Endothelial cell (in vitro differentiated cells): ENCODE measurements at regions not wholly inside any gene's neighbourhood (a gene's known extent, or its start where the extent isn't known, plus 50 kb on each side); places are given as distances from the start of the nearest gene placed in this dataset.

ENCODE experiments used
- DNase-seq: peaks from one replicate; pipeline ENCODE4 v3.0.0; 2021; ENCODE audit warnings: low spot score
- H3K27ac Mint-ChIP-seq: one replicate; pipeline ENCODE4 v1.8.0; 2021; ENCODE audit warnings: mixed read lengths, inconsistent platforms; ENCODE audit not compliant: unreplicated experiment
- H3K27me3 Mint-ChIP-seq: one replicate; pipeline ENCODE4 v1.8.0; 2021; ENCODE audit warnings: mild to moderate bottlenecking, moderate library complexity, mixed read lengths, inconsistent platforms; ENCODE audit not compliant: unreplicated experiment
- H3K36me3 Mint-ChIP-seq: one replicate; pipeline ENCODE4 v1.8.0; 2021; ENCODE audit warnings: mild to moderate bottlenecking, low read depth, mixed read lengths, inconsistent platforms; ENCODE audit not compliant: unreplicated experiment
- H3K4me1 Mint-ChIP-seq: one replicate; pipeline ENCODE4 v1.8.0; 2021; ENCODE audit warnings: mild to moderate bottlenecking, mixed read lengths, inconsistent platforms; ENCODE audit not compliant: unreplicated experiment
- H3K4me3 Mint-ChIP-seq: one replicate; pipeline ENCODE4 v1.8.0; 2021; ENCODE audit warnings: mild to moderate bottlenecking, mixed read lengths, inconsistent platforms; ENCODE audit not compliant: unreplicated experiment
- H3K9me3 Mint-ChIP-seq: one replicate; pipeline ENCODE4 v1.8.0; 2021; ENCODE audit warnings: mixed read lengths, inconsistent platforms; ENCODE audit not compliant: unreplicated experiment
- TF ChIP-seq, protein P1 (sequence below): fragments of 200-600 bp; sonication (generic); IDR thresholded peaks from one replicate; pipeline ENCODE4 v1.5.0; 2021; ENCODE audit warnings: antibody characterized with exemption; ENCODE audit not compliant: unreplicated experiment

GRCh38 chr1:198447468-198447867 lies 93.0 kb downstream of the ATP6V1G3 start:
- TF ChIP-seq, protein P1, sequence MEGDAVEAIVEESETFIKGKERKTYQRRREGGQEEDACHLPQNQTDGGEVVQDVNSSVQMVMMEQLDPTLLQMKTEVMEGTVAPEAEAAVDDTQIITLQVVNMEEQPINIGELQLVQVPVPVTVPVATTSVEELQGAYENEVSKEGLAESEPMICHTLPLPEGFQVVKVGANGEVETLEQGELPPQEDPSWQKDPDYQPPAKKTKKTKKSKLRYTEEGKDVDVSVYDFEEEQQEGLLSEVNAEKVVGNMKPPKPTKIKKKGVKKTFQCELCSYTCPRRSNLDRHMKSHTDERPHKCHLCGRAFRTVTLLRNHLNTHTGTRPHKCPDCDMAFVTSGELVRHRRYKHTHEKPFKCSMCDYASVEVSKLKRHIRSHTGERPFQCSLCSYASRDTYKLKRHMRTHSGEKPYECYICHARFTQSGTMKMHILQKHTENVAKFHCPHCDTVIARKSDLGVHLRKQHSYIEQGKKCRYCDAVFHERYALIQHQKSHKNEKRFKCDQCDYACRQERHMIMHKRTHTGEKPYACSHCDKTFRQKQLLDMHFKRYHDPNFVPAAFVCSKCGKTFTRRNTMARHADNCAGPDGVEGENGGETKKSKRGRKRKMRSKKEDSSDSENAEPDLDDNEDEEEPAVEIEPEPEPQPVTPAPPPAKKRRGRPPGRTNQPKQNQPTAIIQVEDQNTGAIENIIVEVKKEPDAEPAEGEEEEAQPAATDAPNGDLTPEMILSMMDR, result no peak
- H3K27ac Mint-ChIP-seq, result no peak overlapping the region
- no peaks in the 10 kb centered on the region for H3K9me3 Mint-ChIP-seq
- H3K27me3 Mint-ChIP-seq, result peaks cover 2% of the 10 kb centered on the region
- H3K4me1 Mint-ChIP-seq, result peaks cover 3% of the 10 kb centered on the region
- DNase-seq, result no peak
- no peaks in the 10 kb centered on the region for H3K36me3 Mint-ChIP-seq
- H3K4me3 Mint-ChIP-seq, result no peak overlapping the region

DNA sequence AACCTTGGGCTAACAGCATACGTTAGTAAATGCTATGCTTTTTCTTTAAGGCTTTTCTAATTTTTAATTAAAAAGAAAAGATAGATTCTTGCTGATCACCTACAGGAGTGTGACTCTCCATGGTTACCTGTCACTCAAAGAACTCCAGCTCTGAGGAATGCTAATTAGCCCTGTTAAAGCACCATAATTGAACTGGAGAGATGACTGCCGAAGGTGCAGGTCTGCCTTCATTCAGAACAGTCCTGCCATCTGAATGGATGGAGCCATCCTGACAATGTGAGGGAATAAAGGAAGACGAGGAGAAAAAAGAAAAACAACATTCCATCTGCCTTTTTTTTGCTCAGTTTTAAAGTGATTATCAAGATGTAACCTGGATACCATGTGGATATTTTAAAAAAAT lies 94.6 kb downstream of the ATP6V1G3 start:
- DNase-seq, result no peak
- Mint-ChIP-seq H3K27me3 (peaks cover 2% of the 10 kb centered on the region), H3K4me3 (no peak overlapping the region), H3K4me1 (peaks cover 3% of the 10 kb centered on the region), H3K27ac (no peak overlapping the region), H3K9me3 (no peaks in the 10 kb centered on the region), H3K36me3 (no peaks in the 10 kb centered on the region)
- TF ChIP-seq, protein P1, result no peak

GRCh38 chr1:198444792-198445191 lies 95.7 kb downstream of the ATP6V1G3 start:
- H3K27me3 Mint-ChIP-seq, result peaks cover 2% of the 10 kb centered on the region
- H3K4me3 Mint-ChIP-seq, result no peak overlapping the region
- no peak for DNase-seq
- TF ChIP-seq, protein P1, result no peak
- H3K27ac Mint-ChIP-seq, result no peak overlapping the region
- no peaks in the 10 kb centered on the region for H3K36me3 Mint-ChIP-seq
- no peaks in the 10 kb centered on the region for H3K9me3 Mint-ChIP-seq
- peaks cover 3% of the 10 kb centered on the region for H3K4me1 Mint-ChIP-seq

DNA sequence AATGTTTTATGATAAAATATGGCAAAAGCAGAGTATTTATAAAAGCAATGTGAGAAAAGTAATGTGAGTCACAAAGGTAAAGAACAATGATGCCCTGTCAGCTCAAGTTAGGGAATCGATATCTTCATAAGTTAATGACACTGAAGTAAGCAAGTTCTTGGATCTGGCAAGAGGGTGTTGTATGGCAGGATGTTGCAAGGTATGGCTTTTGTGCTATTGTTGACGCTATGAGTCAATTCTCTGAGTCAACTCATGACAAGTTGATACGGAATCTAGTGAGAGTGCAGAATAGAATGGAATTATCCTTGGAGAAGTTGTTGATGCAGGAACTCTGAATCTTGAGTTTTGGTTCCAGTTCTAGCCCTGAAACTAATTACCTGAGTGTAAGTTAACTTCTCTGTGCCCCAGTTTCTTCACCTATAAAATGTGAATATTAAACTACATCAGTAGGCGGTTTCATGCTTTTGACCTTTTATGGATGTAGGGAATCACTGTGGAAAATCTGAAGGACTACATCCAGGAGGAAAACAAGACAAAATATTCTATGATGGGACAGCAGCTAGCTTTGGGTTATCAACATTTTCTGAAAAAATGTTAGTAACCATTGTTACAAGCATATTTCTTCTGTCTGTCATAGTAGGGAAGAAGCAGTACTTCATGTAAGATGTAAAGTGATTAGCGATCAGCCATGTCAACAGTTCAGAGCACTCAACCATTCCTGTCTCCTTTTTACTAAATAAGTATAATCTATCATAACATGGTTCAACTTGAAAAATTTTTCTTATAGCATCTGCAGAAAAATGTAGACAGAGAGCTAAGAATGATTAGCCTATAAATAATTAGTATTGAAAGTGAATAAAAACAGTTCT lies 96.9 kb downstream of the ATP6V1G3 start:
- H3K36me3 Mint-ChIP-seq, result no peaks in the 10 kb centered on the region
- no peak for DNase-seq

GRCh38 chr1:198440842-198441241 lies 99.6 kb downstream of the ATP6V1G3 start:
- Mint-ChIP-seq H3K4me3 (no peak overlapping the region), H3K4me1 (peaks cover 6% of the 10 kb centered on the region), H3K27me3 (no peaks in the 10 kb centered on the region), H3K9me3 (no peaks in the 10 kb centered on the region), H3K36me3 (no peaks in the 10 kb centered on the region), H3K27ac (no peak overlapping the region)
- no peak for DNase-seq
- TF ChIP-seq, protein P1, result no peak

More for the DNA sequence above, 96.9 kb downstream of the ATP6V1G3 start:
- peaks cover 2% of the 10 kb centered on the region for H3K27me3 Mint-ChIP-seq
- TF ChIP-seq, protein P1, result no peak
- peaks cover 6% of the 10 kb centered on the region for H3K4me1 Mint-ChIP-seq
- H3K9me3 Mint-ChIP-seq, result no peaks in the 10 kb centered on the region
- no peak overlapping the region for H3K27ac Mint-ChIP-seq
- H3K4me3 Mint-ChIP-seq, result no peak overlapping the region
